ENCODE measurements at regions not wholly inside any gene's neighbourhood (a gene's known extent, or its start where the extent isn't known, plus 50 kb on each side); places are given as distances from the start of the nearest gene placed in this dataset.
A peak's percentile ranks its signal among the peaks of the same experiment; 100 is the strongest.

GRCh38 chr12:91657032-91657431, 474.4 kb upstream of the DCN start:
- ATAC-seq = no peak

GRCh38 chr12:91655966-91656365, 473.3 kb upstream of the DCN start:
- intact Hi-C loops (cut with DNase I) = no loop called here
- no peak for DNase-seq
- Histone ChIP-seq H3K36me3 (no peaks in the 10 kb centered on the region), H3K27me3 (ENCODE audit: low read depth) (no peaks in the 10 kb centered on the region), H3K4me1 (no peaks in the 10 kb centered on the region), H3K4me3 (no peak overlapping the region), H3K9me3 (no peaks in the 10 kb centered on the region), H3K27ac (no peak overlapping the region)
- no peak for ATAC-seq
- no peak for TF ChIP-seq CTCF (IDR thresholded peaks at IDR 0.05)

More at GRCh38 chr12:91657032-91657431, 474.4 kb upstream of the DCN start:
- intact Hi-C loops (cut with DNase I) = no loop called here
- no peaks in the 10 kb centered on the region for H3K4me1 ChIP-seq
- no peak overlapping the region for H3K4me3 ChIP-seq
- H3K36me3 ChIP-seq = no peaks in the 10 kb centered on the region
- H3K27ac ChIP-seq = no peak overlapping the region
- no peak for TF ChIP-seq CTCF (IDR thresholded peaks at IDR 0.05)
- H3K27me3 ChIP-seq (ENCODE audit: low read depth) = no peaks in the 10 kb centered on the region
- DNase-seq = no peak
- no peaks in the 10 kb centered on the region for H3K9me3 ChIP-seq

- ATAC-seq = no peak
- no peaks in the 10 kb centered on the region for H3K9me3 ChIP-seq
- no peaks in the 10 kb centered on the region for H3K27me3 ChIP-seq (ENCODE audit: low read depth)
- intact Hi-C loops (cut with DNase I) = no loop called here
- no peak for TF ChIP-seq CTCF (IDR thresholded peaks at IDR 0.05)
- no peaks in the 10 kb centered on the region for H3K36me3 ChIP-seq
- DNase-seq = no peak
- no peak overlapping the region for H3K27ac ChIP-seq
- no peak overlapping the region for H3K4me3 ChIP-seq
- H3K4me1 ChIP-seq = no peaks in the 10 kb centered on the region
These were observed 471.5 kb upstream of the DCN start for GRCh38 chr12:91654087-91654486.

GRCh38 chr12:91651728-91652127, 469.1 kb upstream of the DCN start:
- TF ChIP-seq CTCF (IDR thresholded peaks at IDR 0.05) = no peak
- intact Hi-C loops (cut with DNase I) = no loop called here
- H3K36me3 ChIP-seq = no peaks in the 10 kb centered on the region
- H3K27me3 ChIP-seq (ENCODE audit: low read depth) = no peaks in the 10 kb centered on the region
- no peaks in the 10 kb centered on the region for H3K4me1 ChIP-seq
- DNase-seq (no peak), ATAC-seq (no peak)
- no peak overlapping the region for H3K27ac ChIP-seq
- no peak overlapping the region for H3K4me3 ChIP-seq
- H3K9me3 ChIP-seq = no peaks in the 10 kb centered on the region

DNA sequence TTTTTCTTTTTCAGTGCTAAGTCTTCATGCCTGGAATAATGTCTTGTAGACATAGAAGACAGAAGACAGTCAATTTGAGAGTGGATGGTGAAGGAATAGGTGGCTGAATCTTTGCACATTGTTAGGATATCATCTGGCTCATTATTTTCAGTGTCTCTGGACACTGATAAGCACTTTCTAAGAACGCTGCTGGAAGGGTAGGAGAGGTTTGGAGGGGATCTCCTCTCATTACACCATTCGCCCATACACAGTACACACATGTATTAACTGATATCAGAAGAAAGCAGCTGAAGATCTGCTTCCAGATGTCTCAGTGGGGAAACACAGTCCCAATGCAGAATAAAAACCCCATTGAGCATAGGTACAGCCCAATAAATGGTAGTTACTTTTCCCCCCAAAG, 461.1 kb upstream of the DCN start:
- no peak for TF ChIP-seq CTCF (IDR thresholded peaks at IDR 0.05)
- H3K4me1 ChIP-seq = no peaks in the 10 kb centered on the region
- no peaks in the 10 kb centered on the region for H3K9me3 ChIP-seq
- ATAC-seq (no peak), DNase-seq (no peak)
- no peak overlapping the region for H3K4me3 ChIP-seq
- H3K36me3 ChIP-seq = no peaks in the 10 kb centered on the region
- no peak overlapping the region for H3K27ac ChIP-seq
- intact Hi-C loops (cut with DNase I) = no loop called here
- H3K27me3 ChIP-seq (ENCODE audit: low read depth) = no peaks in the 10 kb centered on the region

GRCh38 chr12:91640021-91640420, 457.4 kb upstream of the DCN start:
- H3K27me3 ChIP-seq (ENCODE audit: low read depth) = no peaks in the 10 kb centered on the region
- intact Hi-C loops (cut with DNase I) = no loop called here
- H3K4me1 ChIP-seq = no peaks in the 10 kb centered on the region
- no peak overlapping the region for H3K4me3 ChIP-seq
- DNase-seq (no peak), ATAC-seq (peak in 1 of 2 donors; percentile 19)
- TF ChIP-seq CTCF (IDR thresholded peaks at IDR 0.05) = no peak
- H3K27ac ChIP-seq = no peak overlapping the region
- no peaks in the 10 kb centered on the region for H3K9me3 ChIP-seq
- no peaks in the 10 kb centered on the region for H3K36me3 ChIP-seq

Data from lower lobe of right lung (tissue), 2 donors.